Astrocyte (in vitro differentiated cells and primary cell): ENCODE measurements at regions not wholly inside any gene's neighbourhood (a gene's known extent, or its start where the extent isn't known, plus 50 kb on each side); places are given as distances from the start of the nearest gene placed in this dataset.

Experiments
- EZH2 ChIP-seq: IDR thresholded peaks from 2 replicates; pipeline ENCODE4 v1.6.1; 2012; ENCODE audit warnings: mild to moderate bottlenecking, low read length, inconsistent platforms; ENCODE audit not compliant: insufficient read depth
- TF ChIP-seq, protein P1 (sequence below): IDR thresholded peaks from 2 replicates; pipeline ENCODE4 v1.5.1; 2011; ENCODE audit warnings: low read depth, mild to moderate bottlenecking, inconsistent platforms, low read length, moderate library complexity; ENCODE audit not compliant: insufficient read depth

DNA sequence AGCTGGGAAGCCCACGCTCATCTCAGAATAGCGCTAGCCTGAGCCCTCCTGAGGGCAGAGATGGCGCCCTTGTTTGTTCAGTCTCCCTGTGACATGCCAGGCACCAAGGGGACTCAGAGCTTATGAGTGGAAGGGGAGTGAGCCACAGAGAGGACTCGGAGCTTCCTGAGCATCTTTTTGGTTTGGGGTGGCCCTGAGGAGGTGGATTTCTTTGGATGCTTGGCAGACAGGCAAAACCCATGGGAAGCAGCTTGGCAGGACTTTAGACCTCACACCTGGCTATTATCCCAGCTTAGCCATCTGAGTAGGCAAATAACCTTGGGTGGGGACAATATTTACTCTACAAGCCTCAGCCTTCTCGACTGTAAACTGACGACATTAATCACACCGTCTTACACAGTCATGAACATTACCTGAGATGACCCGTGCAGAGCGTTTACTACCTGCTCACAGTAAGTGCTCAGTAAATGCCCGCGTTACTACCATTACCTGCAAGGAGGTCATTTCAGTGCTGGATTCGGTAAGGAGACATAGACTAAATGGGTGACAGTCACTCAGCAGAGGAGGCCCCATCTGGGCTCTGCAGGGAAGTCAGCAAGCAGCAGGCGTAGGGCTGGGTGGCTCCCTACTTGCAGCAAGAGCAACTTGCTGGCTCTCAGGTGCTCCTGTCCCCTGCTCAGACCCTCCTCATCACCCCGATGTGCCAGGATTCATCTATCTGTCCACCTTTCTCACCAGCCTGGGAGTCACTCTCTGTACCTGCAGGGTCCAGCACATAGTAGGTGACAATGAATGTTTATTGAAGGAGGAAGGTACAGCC is 54.9 kb downstream of the KLHDC7A start:
- TF ChIP-seq, protein P1, sequence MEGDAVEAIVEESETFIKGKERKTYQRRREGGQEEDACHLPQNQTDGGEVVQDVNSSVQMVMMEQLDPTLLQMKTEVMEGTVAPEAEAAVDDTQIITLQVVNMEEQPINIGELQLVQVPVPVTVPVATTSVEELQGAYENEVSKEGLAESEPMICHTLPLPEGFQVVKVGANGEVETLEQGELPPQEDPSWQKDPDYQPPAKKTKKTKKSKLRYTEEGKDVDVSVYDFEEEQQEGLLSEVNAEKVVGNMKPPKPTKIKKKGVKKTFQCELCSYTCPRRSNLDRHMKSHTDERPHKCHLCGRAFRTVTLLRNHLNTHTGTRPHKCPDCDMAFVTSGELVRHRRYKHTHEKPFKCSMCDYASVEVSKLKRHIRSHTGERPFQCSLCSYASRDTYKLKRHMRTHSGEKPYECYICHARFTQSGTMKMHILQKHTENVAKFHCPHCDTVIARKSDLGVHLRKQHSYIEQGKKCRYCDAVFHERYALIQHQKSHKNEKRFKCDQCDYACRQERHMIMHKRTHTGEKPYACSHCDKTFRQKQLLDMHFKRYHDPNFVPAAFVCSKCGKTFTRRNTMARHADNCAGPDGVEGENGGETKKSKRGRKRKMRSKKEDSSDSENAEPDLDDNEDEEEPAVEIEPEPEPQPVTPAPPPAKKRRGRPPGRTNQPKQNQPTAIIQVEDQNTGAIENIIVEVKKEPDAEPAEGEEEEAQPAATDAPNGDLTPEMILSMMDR = no peak
- no peak for TF ChIP-seq EZH2
